Mucosa of rectum (tissue), 2 donors: ENCODE measurements at regions not wholly inside any gene's neighbourhood (a gene's known extent, or its start where the extent isn't known, plus 50 kb on each side); places are given as distances from the start of the nearest gene placed in this dataset.

Experiments used
- H3K27ac ChIP-seq, 2 donors: one replicate each; pipeline ENCODE4 v1.7.0; 2013; ENCODE audit warnings: inconsistent platforms in 2 of 2, low read depth in 2 of 2, low read length in 2 of 2
- H3K27me3 ChIP-seq, 2 donors: one replicate each; pipeline ENCODE4 v1.7.0; 2013; ENCODE audit warnings: low read length in 2 of 2; ENCODE audit not compliant: control insufficient read depth in 2 of 2, insufficient read depth in 2 of 2
- H3K36me3 ChIP-seq, 2 donors: one replicate each; pipeline ENCODE4 v1.7.0; 2013; ENCODE audit warnings: low read length in 2 of 2; ENCODE audit not compliant: control insufficient read depth in 2 of 2, insufficient read depth in 2 of 2
- H3K4me1 ChIP-seq, 2 donors: one replicate each; pipeline ENCODE4 v1.7.0; 2013; ENCODE audit warnings: low read length in 2 of 2, mild to moderate bottlenecking in 1 of 2; ENCODE audit not compliant: control insufficient read depth in 2 of 2, insufficient read depth in 2 of 2
- H3K4me3 ChIP-seq, 2 donors: one replicate each; pipeline ENCODE4 v1.7.0; 2013; ENCODE audit warnings: low read length in 2 of 2
- H3K9ac ChIP-seq, 2 donors: one replicate each; pipeline ENCODE4 v1.7.0; 2013; ENCODE audit warnings: low read length in 2 of 2, low read depth in 1 of 2, mild to moderate bottlenecking in 1 of 2
- H3K9me3 ChIP-seq, 2 donors: one replicate each; pipeline ENCODE4 v1.7.0; 2013; ENCODE audit warnings: low read length in 2 of 2; ENCODE audit not compliant: control insufficient read depth in 2 of 2
- donor health status: healthy.
- donor health status: Normal muscosa, but diverticular disease.

DNA sequence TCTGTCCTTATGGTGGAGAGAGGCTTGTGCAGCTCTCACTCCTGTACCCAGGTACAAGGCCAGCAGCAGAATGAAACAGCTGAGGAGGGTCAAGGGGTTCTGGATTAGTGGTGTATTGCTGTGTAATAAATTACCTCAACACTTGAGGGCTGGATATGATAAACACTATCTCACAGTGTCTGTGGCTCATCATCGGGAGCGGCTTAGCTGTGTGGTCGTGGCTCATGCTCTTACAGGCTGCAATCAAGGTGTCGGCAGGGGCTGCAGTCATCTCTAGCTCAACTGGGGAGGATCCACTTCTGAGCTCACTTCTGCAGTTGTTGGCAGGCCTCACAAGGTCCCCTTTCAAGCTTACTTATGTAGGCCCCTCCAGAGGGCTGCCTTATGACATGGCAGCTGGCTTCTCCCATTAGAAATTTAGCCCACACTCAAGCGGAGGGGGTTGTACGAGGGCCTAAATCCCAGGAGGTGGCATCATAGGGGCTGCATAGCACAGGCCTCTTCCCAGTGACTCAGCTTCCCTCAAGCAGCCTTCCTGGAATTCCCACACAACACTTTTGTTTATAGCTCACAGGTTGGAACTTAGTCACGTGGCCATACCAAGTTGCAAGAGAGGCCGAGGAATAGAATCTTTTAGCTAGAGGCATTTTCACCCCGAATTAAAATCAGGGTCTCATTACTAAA is 148.2 kb upstream of the RPS6KA3 start:
- H3K9me3 ChIP-seq, result no peaks in the 10 kb centered on the region
- no peak overlapping the region for H3K9ac ChIP-seq
- no peaks in the 10 kb centered on the region for H3K36me3 ChIP-seq
- H3K27ac ChIP-seq, result no peak overlapping the region
- H3K27me3 ChIP-seq, result peaks cover 4 to 7% of the 10 kb centered on the region in 2 donors
- no peaks in the 10 kb centered on the region for H3K4me1 ChIP-seq
- H3K4me3 ChIP-seq, result no peak overlapping the region

- Histone ChIP-seq H3K27ac (no peak overlapping the region), H3K27me3 (peaks cover 4 to 7% of the 10 kb centered on the region in 2 donors), H3K9ac (no peak overlapping the region), H3K4me3 (no peak overlapping the region), H3K36me3 (no peaks in the 10 kb centered on the region), H3K4me1 (no peaks in the 10 kb centered on the region), H3K9me3 (no peaks in the 10 kb centered on the region)
These were observed 147.4 kb upstream of the RPS6KA3 start for GRCh38 chrX:20414066-20414465.

DNA sequence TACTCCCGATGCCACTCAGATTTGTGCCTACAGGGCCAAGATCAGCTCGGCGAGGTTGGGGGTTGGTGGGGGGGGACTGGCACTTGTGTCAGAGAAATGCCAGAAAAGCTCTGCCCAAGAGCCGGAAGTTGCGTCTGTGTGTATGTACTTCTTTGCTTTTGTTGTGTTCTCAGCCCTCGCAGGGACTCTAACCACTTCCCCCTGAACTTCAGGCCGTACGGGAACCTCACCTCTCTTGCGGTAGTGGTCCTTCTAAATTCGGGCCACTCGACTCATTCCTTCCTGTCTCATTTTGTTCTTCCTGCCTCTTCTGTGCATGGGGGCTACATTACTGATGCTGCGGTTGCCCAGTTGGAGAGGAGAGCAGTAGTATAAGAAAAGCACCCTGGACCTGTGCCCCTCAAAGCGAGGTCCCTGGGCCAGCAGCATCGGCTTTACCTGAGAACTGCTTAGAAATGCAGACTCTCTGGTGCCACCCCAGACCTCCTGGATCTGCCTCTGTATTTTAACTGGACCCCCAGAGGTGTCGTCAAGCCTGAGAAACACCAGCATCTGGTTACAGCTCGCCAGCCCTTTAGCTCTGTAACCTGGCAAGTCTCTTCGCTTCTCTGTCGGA is 146.3 kb upstream of the RPS6KA3 start:
- Histone ChIP-seq H3K4me3 (no peak overlapping the region), H3K36me3 (no peaks in the 10 kb centered on the region), H3K9ac (no peak overlapping the region), H3K9me3 (peaks cover 0 to 2% of the 10 kb centered on the region in 2 donors), H3K27ac (no peak overlapping the region), H3K27me3 (peaks cover 4 to 7% of the 10 kb centered on the region in 2 donors), H3K4me1 (no peaks in the 10 kb centered on the region)

DNA sequence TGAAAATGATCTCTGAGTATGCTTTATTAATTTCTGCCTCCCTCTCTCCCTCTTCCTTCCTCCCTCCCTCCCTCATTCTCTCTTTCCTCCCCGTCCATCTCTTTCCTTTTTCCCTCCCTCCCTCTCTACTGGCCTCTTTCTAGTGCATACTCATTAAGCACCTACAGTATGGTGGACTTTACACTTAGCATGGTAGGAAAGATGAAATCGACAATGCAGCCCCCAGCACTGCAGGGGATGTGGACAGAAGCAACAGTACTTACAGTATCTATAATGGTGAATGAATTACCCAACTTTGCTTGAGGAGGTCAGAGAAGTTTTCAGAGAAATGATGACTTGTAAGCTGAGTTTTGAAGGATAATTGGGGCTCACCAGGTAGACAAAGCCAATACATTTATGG is 143.8 kb upstream of the RPS6KA3 start:
- no peak overlapping the region for H3K9ac ChIP-seq
- H3K4me1 ChIP-seq, result no peaks in the 10 kb centered on the region
- H3K27me3 ChIP-seq, result peaks cover 4 to 7% of the 10 kb centered on the region in 2 donors
- H3K27ac ChIP-seq, result no peak overlapping the region
- no peaks in the 10 kb centered on the region for H3K36me3 ChIP-seq
- H3K4me3 ChIP-seq, result no peak overlapping the region
- H3K9me3 ChIP-seq, result peaks cover 0 to 2% of the 10 kb centered on the region in 2 donors

DNA sequence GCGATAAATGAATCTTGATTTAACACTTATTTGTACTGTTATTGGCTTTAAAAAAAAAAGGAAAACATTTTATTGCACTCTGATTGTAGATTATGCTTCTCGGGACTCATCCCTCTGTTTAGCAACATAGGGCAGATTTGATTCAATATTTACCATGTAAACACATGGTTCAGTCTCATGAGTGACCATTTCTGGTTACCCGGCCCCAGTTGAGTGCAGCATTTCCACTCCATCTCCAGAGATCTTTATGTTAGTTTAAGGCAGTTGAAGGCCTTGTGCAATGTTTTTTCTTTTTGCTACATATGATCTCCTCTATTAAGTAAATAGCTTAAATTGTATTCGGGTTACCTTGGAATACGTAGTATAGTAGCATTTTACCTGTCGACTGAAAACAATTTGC is 143.3 kb upstream of the RPS6KA3 start:
- no peaks in the 10 kb centered on the region for H3K4me1 ChIP-seq
- H3K9ac ChIP-seq, result no peak overlapping the region
- peaks cover 4 to 7% of the 10 kb centered on the region in 2 donors for H3K27me3 ChIP-seq
- H3K27ac ChIP-seq, result no peak overlapping the region
- no peaks in the 10 kb centered on the region for H3K36me3 ChIP-seq
- no peak overlapping the region for H3K4me3 ChIP-seq
- H3K9me3 ChIP-seq, result peaks cover 0 to 2% of the 10 kb centered on the region in 2 donors

DNA sequence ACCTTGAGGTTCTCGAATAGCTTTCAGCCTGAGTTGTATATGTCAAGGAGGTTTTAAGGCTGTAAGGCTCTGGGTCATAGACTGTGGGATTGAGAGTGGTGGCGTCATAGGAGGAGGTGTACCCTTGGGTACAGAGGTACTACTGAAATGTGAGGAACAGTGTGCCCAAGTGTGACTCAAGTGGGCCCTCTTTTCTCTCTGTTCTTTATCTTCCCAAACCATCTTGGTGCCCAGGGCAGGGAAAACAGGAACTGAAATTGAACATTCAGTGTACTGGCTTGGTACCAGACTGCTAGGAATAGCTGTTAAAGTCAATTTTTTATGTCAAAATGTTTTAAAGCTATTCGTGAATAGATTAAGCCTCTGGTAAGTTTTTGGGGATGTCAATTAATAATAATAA is 136.2 kb upstream of the RPS6KA3 start:
- Histone ChIP-seq H3K36me3 (no peaks in the 10 kb centered on the region), H3K4me1 (no peaks in the 10 kb centered on the region), H3K9ac (no peak overlapping the region), H3K9me3 (no peaks in the 10 kb centered on the region), H3K27me3 (no peaks in the 10 kb centered on the region), H3K4me3 (no peak overlapping the region), H3K27ac (no peak overlapping the region)

DNA sequence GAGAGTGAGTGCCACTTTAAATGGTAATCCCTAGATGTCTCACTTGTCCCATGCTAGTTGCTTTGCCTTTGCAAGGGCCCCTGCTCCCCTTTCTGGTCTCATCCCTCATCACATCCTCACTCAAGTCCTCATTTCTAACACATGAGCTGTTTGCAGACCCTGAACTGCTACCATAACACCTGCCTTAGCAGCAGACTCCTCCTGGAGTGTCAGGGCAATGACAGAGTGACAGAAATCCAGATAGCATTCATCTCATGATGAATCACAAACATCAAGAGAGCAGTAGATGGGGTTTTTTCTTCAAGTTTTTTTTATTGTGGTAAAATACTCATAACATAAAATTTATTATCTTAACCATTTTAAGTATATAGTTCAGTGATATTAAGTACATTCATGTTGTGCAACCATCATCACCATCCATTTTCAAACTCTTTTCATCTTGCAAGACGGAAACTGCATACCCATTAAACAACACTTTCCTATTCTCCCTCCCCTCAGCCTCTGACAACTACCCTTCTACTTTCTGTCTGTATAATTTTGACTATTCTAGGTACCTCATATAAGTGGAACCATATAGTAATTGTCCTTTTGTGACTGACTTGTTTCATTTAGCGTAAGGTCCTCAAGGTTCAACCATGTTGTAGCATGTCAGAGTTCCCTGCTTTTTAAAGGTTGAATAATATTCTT is 133.2 kb upstream of the RPS6KA3 start:
- Histone ChIP-seq H3K9me3 (no peaks in the 10 kb centered on the region), H3K4me1 (no peaks in the 10 kb centered on the region), H3K27ac (no peak overlapping the region), H3K27me3 (no peaks in the 10 kb centered on the region), H3K36me3 (no peaks in the 10 kb centered on the region), H3K9ac (no peak overlapping the region), H3K4me3 (no peak overlapping the region)

GRCh38 chrX:20397587-20397986 is 130.9 kb upstream of the RPS6KA3 start:
- H3K27ac ChIP-seq, result no peak overlapping the region

DNA sequence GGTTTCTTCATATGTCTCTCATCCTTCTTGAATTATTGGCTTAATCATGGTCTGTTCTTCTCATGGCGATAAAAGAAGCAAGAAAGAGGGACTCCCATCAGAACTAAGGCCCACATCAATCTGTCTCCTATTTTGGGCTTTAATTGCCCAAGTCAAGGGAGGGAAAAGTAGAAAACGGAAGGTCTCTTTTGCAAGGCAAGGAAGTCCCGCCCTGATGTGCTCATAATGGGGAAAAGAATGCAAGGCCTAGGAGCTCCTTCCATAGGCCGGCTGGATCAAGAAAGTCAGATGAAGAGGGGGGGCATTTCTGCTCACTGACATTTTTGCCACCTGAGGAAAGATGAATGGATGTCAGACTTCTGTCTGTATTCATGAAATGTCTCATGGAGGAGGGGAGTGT is 127.7 kb upstream of the RPS6KA3 start:
- Histone ChIP-seq H3K27ac (no peak overlapping the region), H3K4me1 (no peaks in the 10 kb centered on the region), H3K27me3 (no peaks in the 10 kb centered on the region), H3K4me3 (no peak overlapping the region), H3K9me3 (no peaks in the 10 kb centered on the region), H3K9ac (no peak overlapping the region), H3K36me3 (no peaks in the 10 kb centered on the region)

More at GRCh38 chrX:20397587-20397986, 130.9 kb upstream of the RPS6KA3 start:
- Histone ChIP-seq H3K9me3 (no peaks in the 10 kb centered on the region), H3K4me1 (no peaks in the 10 kb centered on the region), H3K9ac (no peak overlapping the region), H3K4me3 (no peak overlapping the region), H3K36me3 (no peaks in the 10 kb centered on the region), H3K27me3 (no peaks in the 10 kb centered on the region)

DNA sequence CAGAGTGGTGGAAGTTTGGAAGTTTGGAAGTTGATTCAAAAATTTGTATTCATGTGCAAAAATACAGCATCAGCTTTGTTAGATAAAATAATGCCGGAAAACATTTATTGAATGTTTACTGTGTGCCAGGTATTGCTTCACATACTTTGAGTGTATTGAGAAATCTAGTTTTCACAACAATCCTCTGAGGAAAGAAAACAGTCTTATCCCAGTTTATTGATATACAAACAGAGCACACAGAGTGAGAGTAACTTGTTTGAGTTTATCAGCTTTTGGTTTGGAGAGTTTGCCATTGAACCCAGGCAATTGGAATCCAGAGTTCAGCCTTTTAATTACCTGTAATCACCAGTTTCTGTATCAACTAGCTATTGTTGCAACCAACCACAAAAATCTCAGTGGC is 127.2 kb upstream of the RPS6KA3 start:
- Histone ChIP-seq H3K4me1 (no peaks in the 10 kb centered on the region), H3K9ac (no peak overlapping the region), H3K36me3 (no peaks in the 10 kb centered on the region), H3K27ac (no peak overlapping the region), H3K4me3 (no peak overlapping the region), H3K9me3 (no peaks in the 10 kb centered on the region), H3K27me3 (no peaks in the 10 kb centered on the region)
